C4-2B (cell line): ENCODE measurements at regions not wholly inside any gene's neighbourhood (a gene's known extent, or its start where the extent isn't known, plus 50 kb on each side); places are given as distances from the start of the nearest gene placed in this dataset.

Experiments
- ZFX ChIP-seq: fragments of 450-650 bp; IDR thresholded peaks from 2 replicates; pipeline ENCODE4 v1.6.1; 2017
- TF ChIP-seq, protein P1 (sequence below): fragments of 450-650 bp; conservative IDR thresholded peaks from 2 replicates; pipeline ENCODE4 v1.5.1; 2017; ENCODE audit warnings: mild to moderate bottlenecking

DNA sequence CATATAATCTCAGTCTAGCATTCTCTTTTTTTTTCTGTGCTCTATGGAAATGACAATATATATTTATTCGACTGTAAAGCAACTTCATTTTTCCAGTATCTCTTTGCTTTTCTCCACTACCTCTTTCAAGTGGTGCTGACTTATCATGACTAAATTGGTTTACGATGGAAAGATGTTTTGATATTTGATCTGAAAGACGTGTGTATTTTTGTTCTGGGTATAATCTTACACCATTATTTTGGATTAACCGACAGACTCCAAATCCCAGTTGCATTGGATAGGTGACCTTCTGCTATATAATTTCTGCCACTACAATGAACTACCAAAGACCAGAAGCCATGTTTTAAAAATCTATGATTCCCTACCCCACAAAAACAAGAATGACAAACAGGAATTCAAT, 380.5 kb upstream of the NFE2L3 start:
- TF ChIP-seq, protein P1, sequence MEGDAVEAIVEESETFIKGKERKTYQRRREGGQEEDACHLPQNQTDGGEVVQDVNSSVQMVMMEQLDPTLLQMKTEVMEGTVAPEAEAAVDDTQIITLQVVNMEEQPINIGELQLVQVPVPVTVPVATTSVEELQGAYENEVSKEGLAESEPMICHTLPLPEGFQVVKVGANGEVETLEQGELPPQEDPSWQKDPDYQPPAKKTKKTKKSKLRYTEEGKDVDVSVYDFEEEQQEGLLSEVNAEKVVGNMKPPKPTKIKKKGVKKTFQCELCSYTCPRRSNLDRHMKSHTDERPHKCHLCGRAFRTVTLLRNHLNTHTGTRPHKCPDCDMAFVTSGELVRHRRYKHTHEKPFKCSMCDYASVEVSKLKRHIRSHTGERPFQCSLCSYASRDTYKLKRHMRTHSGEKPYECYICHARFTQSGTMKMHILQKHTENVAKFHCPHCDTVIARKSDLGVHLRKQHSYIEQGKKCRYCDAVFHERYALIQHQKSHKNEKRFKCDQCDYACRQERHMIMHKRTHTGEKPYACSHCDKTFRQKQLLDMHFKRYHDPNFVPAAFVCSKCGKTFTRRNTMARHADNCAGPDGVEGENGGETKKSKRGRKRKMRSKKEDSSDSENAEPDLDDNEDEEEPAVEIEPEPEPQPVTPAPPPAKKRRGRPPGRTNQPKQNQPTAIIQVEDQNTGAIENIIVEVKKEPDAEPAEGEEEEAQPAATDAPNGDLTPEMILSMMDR, result no peak
- no peak for TF ChIP-seq ZFX
